HCT116 (cell line): ENCODE measurements at regions not wholly inside any gene's neighbourhood (a gene's known extent, or its start where the extent isn't known, plus 50 kb on each side); places are given as distances from the start of the nearest gene placed in this dataset.

ENCODE experiments used
- CBX3 ChIP-seq: IDR thresholded peaks from 2 replicates; pipeline ENCODE4 v1.6.1; 2012; ENCODE audit warnings: low read depth
- EZH2 ChIP-seq: fragments of 200-600 bp; sonication (generic); IDR thresholded peaks from 2 replicates; pipeline ENCODE4 v1.6.1; 2017; ENCODE audit warnings: antibody characterized with exemption, mixed run types
- POLR2AphosphoS5 ChIP-seq: IDR thresholded peaks from 2 replicates; pipeline ENCODE4 v1.6.1; 2011; ENCODE audit warnings: mild to moderate bottlenecking, low read depth, low read length, moderate library complexity
- SP1 ChIP-seq: IDR thresholded peaks from 2 replicates; pipeline ENCODE4 v1.6.1; 2012; ENCODE audit warnings: low read depth
- TCF7L2 ChIP-seq: IDR thresholded peaks from 2 replicates; pipeline ENCODE4 v1.7.0; 2011; ENCODE audit warnings: borderline replicate concordance, inconsistent platforms; ENCODE audit not compliant: insufficient read depth, insufficient read length; ENCODE audit errors: extremely low read depth
- YY1 ChIP-seq: IDR thresholded peaks from 2 replicates; pipeline ENCODE4 v1.6.1; 2011; ENCODE audit warnings: low read length, low read depth, moderate library complexity, mild to moderate bottlenecking; ENCODE audit not compliant: insufficient replicate concordance; ENCODE audit errors: extremely low read depth
- TF ChIP-seq, protein P1 (sequence below), 3 experiments: fragments of 200-600 bp in 1 of 3; sonication (generic) in 1 of 3; IDR thresholded peaks in 2 of 3; conservative IDR thresholded peaks in 1 of 3; 2 replicates each; pipeline ENCODE4 v1.5.1; 2012 to 2017; ENCODE audit warnings: low read depth in 2 of 3, low read length in 2 of 3, antibody characterized with exemption in 1 of 3, borderline replicate concordance in 1 of 3, control low read depth in 1 of 3, mild to moderate bottlenecking in 1 of 3, mixed read lengths in 1 of 3, mixed run types in 1 of 3, moderate library complexity in 1 of 3; ENCODE audit not compliant: insufficient read depth in 1 of 3
- TF ChIP-seq, protein P2 (sequence below): IDR thresholded peaks from 2 replicates; pipeline ENCODE4 v1.6.1; 2012

DNA sequence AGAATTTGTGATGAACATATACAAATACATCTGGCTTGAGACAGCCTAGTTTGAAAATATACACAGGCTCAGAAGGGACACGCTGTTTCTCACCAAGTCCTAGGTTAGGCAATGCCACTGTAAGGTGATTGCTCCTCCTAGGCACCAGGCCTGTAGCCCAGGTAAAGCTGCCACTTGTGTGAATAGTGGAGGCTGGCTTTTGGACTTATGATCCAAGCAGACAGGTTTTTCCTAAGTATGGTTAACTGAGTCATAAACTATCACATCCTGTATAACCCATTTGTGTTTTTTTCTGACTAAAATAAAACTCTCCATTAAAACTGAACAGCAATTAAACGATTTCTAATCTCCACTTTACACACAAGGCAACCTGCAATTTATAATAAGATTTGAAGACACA is 81.0 kb downstream of the SEMA4F start:
- no peak for TF ChIP-seq EZH2
- TF ChIP-seq TCF7L2, result no peak
- TF ChIP-seq, protein P1, sequence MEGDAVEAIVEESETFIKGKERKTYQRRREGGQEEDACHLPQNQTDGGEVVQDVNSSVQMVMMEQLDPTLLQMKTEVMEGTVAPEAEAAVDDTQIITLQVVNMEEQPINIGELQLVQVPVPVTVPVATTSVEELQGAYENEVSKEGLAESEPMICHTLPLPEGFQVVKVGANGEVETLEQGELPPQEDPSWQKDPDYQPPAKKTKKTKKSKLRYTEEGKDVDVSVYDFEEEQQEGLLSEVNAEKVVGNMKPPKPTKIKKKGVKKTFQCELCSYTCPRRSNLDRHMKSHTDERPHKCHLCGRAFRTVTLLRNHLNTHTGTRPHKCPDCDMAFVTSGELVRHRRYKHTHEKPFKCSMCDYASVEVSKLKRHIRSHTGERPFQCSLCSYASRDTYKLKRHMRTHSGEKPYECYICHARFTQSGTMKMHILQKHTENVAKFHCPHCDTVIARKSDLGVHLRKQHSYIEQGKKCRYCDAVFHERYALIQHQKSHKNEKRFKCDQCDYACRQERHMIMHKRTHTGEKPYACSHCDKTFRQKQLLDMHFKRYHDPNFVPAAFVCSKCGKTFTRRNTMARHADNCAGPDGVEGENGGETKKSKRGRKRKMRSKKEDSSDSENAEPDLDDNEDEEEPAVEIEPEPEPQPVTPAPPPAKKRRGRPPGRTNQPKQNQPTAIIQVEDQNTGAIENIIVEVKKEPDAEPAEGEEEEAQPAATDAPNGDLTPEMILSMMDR (IDR thresholded peaks at IDR 0.05 in 2 of 3, conservative IDR thresholded peaks at IDR 0.05 in 1 of 3; ENCODE audit: borderline replicate concordance in 1 of 3, insufficient read depth in 1 of 3, low read depth in 2 of 3, low read length in 2 of 3), result no peak
- TF ChIP-seq, protein P2, sequence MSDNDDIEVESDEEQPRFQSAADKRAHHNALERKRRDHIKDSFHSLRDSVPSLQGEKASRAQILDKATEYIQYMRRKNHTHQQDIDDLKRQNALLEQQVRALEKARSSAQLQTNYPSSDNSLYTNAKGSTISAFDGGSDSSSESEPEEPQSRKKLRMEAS, result no peak
- TF ChIP-seq CBX3, result no peak
- TF ChIP-seq YY1, result no peak
- TF ChIP-seq POLR2AphosphoS5, result no peak
- no peak for TF ChIP-seq SP1
